Rectal smooth muscle tissue (tissue), 1 donor: ENCODE measurements at regions not wholly inside any gene's neighbourhood (a gene's known extent, or its start where the extent isn't known, plus 50 kb on each side); places are given as distances from the start of the nearest gene placed in this dataset.

ENCODE experiments used
- H3K27ac ChIP-seq: one replicate; pipeline ENCODE4 v1.7.0; 2013; ENCODE audit warnings: low read depth, low read length, inconsistent platforms
- H3K27me3 ChIP-seq: one replicate; pipeline ENCODE4 v1.7.0; 2013; ENCODE audit warnings: low read length; ENCODE audit not compliant: control insufficient read depth, insufficient read depth
- H3K36me3 ChIP-seq: one replicate; pipeline ENCODE4 v1.7.0; 2013; ENCODE audit warnings: low read length; ENCODE audit not compliant: control insufficient read depth, insufficient read depth
- H3K4me1 ChIP-seq: one replicate; pipeline ENCODE4 v1.7.0; 2013; ENCODE audit warnings: low read length; ENCODE audit not compliant: control insufficient read depth, insufficient read depth
- H3K4me3 ChIP-seq: one replicate; pipeline ENCODE4 v1.7.0; 2013; ENCODE audit warnings: low read length
- H3K9ac ChIP-seq: one replicate; pipeline ENCODE4 v1.7.0; 2013; ENCODE audit warnings: low read length

- H3K4me3 ChIP-seq: no peak overlapping the region
- H3K36me3 ChIP-seq: no peaks in the 10 kb centered on the region
- no peak overlapping the region for H3K27ac ChIP-seq
- no peaks in the 10 kb centered on the region for H3K27me3 ChIP-seq
- no peaks in the 10 kb centered on the region for H3K4me1 ChIP-seq
- H3K9ac ChIP-seq: no peak overlapping the region
These were observed 291.7 kb upstream of the EMCN start for GRCh38 chr4:100809506-100809905.

DNA sequence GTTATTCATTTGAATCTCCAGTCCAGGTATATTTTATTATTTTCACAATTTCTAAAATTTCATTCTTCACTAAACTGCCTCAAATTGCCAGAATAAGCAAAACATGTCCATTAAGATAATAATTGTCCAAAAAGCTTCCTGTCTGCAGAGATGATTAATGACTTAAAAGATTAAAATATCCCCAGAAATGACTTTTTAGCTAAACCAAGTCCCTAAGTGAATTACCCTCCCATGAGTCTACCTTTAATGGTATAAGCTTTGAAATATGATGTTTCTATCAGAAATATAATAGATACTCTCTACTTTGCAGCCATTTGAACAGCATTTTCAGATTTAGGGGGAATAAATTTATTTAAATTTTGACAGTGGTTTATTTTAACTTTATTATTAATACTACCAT lies 289.2 kb upstream of the EMCN start:
- Histone ChIP-seq H3K27ac (no peak overlapping the region), H3K4me3 (no peak overlapping the region), H3K9ac (no peak overlapping the region), H3K36me3 (no peaks in the 10 kb centered on the region), H3K27me3 (no peaks in the 10 kb centered on the region), H3K4me1 (no peaks in the 10 kb centered on the region)

DNA sequence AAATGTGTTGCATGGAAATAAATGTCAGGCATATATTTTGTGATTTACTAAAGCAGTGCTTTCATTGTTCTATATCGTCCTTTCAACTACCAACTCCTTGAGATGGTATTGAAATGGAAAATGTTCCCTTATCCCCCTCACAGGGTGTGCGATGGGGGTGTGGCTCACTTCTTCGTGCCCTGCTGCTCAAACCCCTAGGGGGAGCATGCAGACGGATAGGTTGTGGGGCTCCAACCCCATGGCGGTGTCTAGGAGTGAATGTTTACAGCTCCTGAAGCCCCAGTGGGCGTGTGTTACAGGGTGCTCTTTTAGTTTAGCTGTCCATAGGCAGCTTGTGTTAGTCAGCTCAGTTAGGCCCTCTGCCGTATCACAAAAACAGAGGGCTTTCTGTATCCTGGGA lies 287.7 kb upstream of the EMCN start:
- Histone ChIP-seq H3K27me3 (no peaks in the 10 kb centered on the region), H3K4me1 (no peaks in the 10 kb centered on the region), H3K27ac (no peak overlapping the region), H3K4me3 (no peak overlapping the region), H3K9ac (no peak overlapping the region), H3K36me3 (no peaks in the 10 kb centered on the region)

DNA sequence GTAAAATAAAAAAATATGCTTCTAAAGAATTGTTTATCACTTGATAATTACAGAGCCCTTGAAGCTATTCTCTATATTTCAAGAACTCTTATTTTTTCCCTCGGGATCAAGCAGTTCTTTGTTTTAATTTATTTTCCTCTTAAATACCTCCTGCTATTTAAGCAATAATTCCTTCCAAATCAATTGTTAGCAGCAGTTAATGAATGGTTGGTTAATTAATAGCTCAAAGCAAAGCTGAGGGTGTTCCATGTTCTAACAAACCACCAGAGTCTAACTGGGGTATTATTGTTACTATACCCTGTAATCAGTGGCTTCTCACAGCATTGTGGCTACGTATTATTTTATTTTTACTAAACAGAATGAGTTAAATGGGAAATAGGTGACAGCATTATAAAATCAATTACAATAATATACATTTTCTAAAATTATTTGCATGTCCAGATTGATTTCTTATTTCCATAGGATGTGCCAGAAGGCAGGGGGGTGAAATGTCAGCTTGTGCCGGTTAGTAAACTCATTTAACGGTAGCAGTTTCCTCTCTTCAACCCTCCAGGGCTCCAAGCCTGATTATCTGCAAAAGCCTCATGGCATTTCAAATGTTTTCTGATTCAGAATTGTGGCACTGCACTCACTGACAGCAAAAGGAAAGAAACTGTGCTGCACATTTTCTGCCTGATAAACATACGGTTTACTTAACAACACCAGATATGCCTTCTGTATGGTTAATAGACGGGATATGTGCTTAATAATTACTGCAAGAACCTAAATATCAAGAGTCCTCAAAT lies 286.9 kb upstream of the EMCN start:
- H3K4me1 ChIP-seq: no peaks in the 10 kb centered on the region
- no peak overlapping the region for H3K9ac ChIP-seq
- no peaks in the 10 kb centered on the region for H3K27me3 ChIP-seq
- no peak overlapping the region for H3K4me3 ChIP-seq
- no peaks in the 10 kb centered on the region for H3K36me3 ChIP-seq
- no peak overlapping the region for H3K27ac ChIP-seq

DNA sequence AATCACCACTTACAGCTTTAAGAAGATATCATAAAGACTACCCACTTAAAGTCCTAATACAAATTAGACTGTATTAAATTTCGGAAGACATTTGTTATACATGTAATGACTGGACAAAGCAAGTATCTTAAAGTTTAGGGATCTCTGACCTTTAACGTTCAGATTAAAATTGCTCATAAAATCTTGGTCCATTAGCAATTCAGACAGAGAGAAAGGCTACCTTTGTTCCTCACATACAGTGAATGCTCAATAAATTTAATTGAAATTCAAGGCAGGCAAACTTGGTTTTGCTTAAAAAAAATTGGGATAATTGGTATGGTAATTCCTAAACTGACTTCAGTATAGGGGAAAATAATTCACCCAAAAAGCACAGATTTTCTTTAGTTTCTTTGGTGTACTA lies 285.9 kb upstream of the EMCN start:
- no peak overlapping the region for H3K27ac ChIP-seq

DNA sequence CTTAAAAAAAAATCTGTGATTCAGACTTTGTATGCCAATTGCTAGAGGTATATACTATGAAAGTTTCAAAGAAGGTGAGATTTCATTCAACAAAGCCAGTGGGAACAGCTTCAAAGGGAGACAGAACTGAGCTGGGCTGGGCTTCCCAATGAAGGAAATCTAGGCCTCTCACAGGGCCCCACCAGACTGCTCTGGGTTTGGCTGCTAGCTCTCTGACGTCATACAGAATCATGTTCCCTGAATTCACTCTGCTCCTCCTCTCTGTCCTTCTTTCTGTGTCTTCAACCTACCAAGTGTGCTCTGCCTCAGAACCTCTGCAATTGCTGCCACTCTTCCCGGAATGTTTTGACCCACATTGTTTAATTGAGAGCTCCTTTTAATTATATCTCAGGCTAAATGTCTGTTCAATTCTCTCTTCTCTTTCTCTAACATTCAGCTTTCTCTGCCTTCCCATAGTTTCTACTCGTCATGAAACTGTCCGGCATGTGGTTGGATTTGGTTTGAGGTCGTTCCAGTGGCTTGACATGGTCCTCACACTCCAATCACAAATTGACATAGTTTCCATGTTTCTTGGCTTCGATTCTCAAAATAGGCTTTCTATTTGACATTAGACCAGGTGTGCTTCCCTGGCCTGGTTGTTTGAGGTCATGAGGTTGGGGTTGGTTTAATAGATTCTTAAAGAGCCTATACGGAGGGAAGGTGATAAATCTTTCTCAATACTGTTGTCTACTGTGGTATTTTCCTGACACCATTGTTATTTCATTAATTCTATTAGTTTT lies 282.1 kb upstream of the EMCN start:
- no peaks in the 10 kb centered on the region for H3K27me3 ChIP-seq
- no peak overlapping the region for H3K4me3 ChIP-seq
- H3K9ac ChIP-seq: no peak overlapping the region
- H3K36me3 ChIP-seq: no peaks in the 10 kb centered on the region
- H3K4me1 ChIP-seq: no peaks in the 10 kb centered on the region
- no peak overlapping the region for H3K27ac ChIP-seq

More for the DNA sequence above, 285.9 kb upstream of the EMCN start:
- H3K9ac ChIP-seq: no peak overlapping the region
- H3K36me3 ChIP-seq: no peaks in the 10 kb centered on the region
- no peak overlapping the region for H3K4me3 ChIP-seq
- no peaks in the 10 kb centered on the region for H3K27me3 ChIP-seq
- H3K4me1 ChIP-seq: no peaks in the 10 kb centered on the region

DNA sequence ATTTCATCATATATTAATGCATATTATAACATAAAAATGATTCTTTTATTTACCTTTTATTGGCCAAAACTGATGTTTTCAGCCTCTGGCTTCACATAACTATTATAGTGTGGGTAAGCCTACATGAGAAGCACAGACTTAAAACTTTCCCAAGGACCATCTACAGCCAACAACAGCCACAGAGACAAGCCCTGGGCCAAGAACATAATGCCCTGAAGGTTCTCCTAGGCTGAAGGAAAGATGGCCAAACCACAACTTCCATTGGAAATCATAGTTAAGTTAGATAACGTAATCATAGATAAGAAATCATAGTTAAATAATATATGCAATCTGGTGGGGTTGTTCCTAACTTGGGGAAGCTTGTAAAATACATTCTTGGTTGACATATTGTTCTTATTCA lies 280.0 kb upstream of the EMCN start:
- Histone ChIP-seq H3K27me3 (no peaks in the 10 kb centered on the region), H3K4me1 (no peaks in the 10 kb centered on the region), H3K9ac (no peak overlapping the region), H3K4me3 (no peak overlapping the region), H3K27ac (no peak overlapping the region), H3K36me3 (no peaks in the 10 kb centered on the region)

DNA sequence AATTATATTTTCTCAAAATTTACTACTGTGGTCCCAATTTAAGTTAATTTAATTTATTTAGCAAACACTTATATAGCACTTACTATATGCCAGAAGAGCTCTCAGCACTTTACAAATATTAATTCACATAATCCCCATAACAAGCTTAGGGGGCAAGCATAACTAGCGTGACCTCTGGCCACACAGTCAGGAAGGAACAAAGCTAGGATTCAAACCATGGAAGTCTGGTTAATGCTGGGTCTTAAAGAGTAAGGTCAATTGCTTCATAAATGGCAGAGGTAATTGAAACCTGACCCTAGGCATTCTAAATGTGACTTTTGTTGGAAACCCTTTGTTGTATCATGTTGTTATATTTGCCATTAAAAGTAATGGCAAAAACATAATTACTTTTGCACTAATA lies 279.5 kb upstream of the EMCN start:
- H3K27ac ChIP-seq: no peak overlapping the region
- H3K4me3 ChIP-seq: no peak overlapping the region
- no peaks in the 10 kb centered on the region for H3K36me3 ChIP-seq
- H3K27me3 ChIP-seq: no peaks in the 10 kb centered on the region
- H3K4me1 ChIP-seq: no peaks in the 10 kb centered on the region
- no peak overlapping the region for H3K9ac ChIP-seq

GRCh38 chr4:100796332-100796731 lies 278.5 kb upstream of the EMCN start:
- no peaks in the 10 kb centered on the region for H3K4me1 ChIP-seq
- H3K27me3 ChIP-seq: no peaks in the 10 kb centered on the region
- no peaks in the 10 kb centered on the region for H3K36me3 ChIP-seq
- no peak overlapping the region for H3K9ac ChIP-seq
- no peak overlapping the region for H3K27ac ChIP-seq
- H3K4me3 ChIP-seq: no peak overlapping the region

GRCh38 chr4:100795581-100795980 lies 277.8 kb upstream of the EMCN start:
- no peak overlapping the region for H3K4me3 ChIP-seq
- no peaks in the 10 kb centered on the region for H3K4me1 ChIP-seq
- no peak overlapping the region for H3K9ac ChIP-seq
- no peaks in the 10 kb centered on the region for H3K36me3 ChIP-seq
- H3K27me3 ChIP-seq: no peaks in the 10 kb centered on the region
- H3K27ac ChIP-seq: no peak overlapping the region

GRCh38 chr4:100790836-100791615 lies 273.2 kb upstream of the EMCN start:
- H3K9ac ChIP-seq: no peak overlapping the region
- no peaks in the 10 kb centered on the region for H3K27me3 ChIP-seq
- H3K4me3 ChIP-seq: no peak overlapping the region
- H3K36me3 ChIP-seq: no peaks in the 10 kb centered on the region
- H3K27ac ChIP-seq: no peak overlapping the region
- no peaks in the 10 kb centered on the region for H3K4me1 ChIP-seq

- Histone ChIP-seq H3K9ac (no peak overlapping the region), H3K36me3 (no peaks in the 10 kb centered on the region), H3K27ac (no peak overlapping the region), H3K4me1 (no peaks in the 10 kb centered on the region), H3K4me3 (no peak overlapping the region), H3K27me3 (no peaks in the 10 kb centered on the region)
These were observed 272.2 kb upstream of the EMCN start for GRCh38 chr4:100789991-100790390.
